HepG2 (cell line): ENCODE measurements at regions not wholly inside any gene's neighbourhood (a gene's known extent, or its start where the extent isn't known, plus 50 kb on each side); places are given as distances from the start of the nearest gene placed in this dataset.

Experiments
- ATAC-seq: fragments of 200-7000 bp; cut with Tn5 transposase; 3 replicates; pipeline ENCODE4 v1.9.1; 2020; ENCODE audit warnings: mild to moderate bottlenecking, moderate library complexity
- BruUV-seq: library from RNA; stranded (reverse); fragments of 400-500 nt; replicated peaks from 2 replicates; lab custom pipeline; 2021; lab: Mats Ljungman, UMichigan
- CTCF ChIA-PET: fragments of 300-600 bp; formaldehyde crosslinking; extraction: SDS; loops from one replicate; lab custom pipeline; 2021; ENCODE audit warnings: low total read pairs, inconsistent platforms, low intra/inter-chr PET ratio; lab: Yijun Ruan, JAX
- POLR2A ChIA-PET: fragments of 350-600 bp; sonication (Branson Sonifier 250); formaldehyde crosslinking; loops from one replicate; lab custom pipeline; 2020; ENCODE audit warnings: antibody characterized with exemption, inconsistent platforms; lab: Yijun Ruan, JAX
- DNase-seq: peaks from one replicate; pipeline ENCODE4 v3.0.0-alpha.2; 2015; ENCODE audit warnings: low spot score
- FAIRE-seq: peaks from 3 replicates; lab custom pipeline; 2011; peaks lifted over from hg19 to GRCh38; lab: Jason Lieb, UNC
- H2AFZ ChIP-seq: one replicate; pipeline ENCODE4 v1.6.1; 2011; ENCODE audit warnings: low read length, inconsistent platforms
- H3K27ac ChIP-seq: fragments of 300-600 bp; 3 replicates; pipeline ENCODE4 v1.8.0; 2011; ENCODE audit warnings: mixed run types, mild to moderate bottlenecking, mixed read lengths, low read length, inconsistent platforms; ENCODE audit not compliant: insufficient read depth; ENCODE audit errors: extremely low read length
- H3K27me3 ChIP-seq, 2 experiments: fragments of 200-600 bp in 1 of 2; 2 replicates in 1 of 2; 3 replicates in 1 of 2; pipeline versions ENCODE4 v1.6.0 to v1.8.0; 2011; ENCODE audit warnings: low read length in 2 of 2, mild to moderate bottlenecking in 2 of 2, moderate library complexity in 2 of 2, inconsistent platforms in 1 of 2; ENCODE audit not compliant: insufficient read depth in 2 of 2, control insufficient read depth in 1 of 2
- H3K36me3 ChIP-seq, 2 experiments: fragments of 200-600 bp in 1 of 2; replicated peaks in 1 of 2; 2 replicates in 1 of 2; 3 replicates in 1 of 2; pipeline versions ENCODE4 v1.5.1 to v1.8.0; 2011; ENCODE audit warnings: low read length in 2 of 2, inconsistent platforms in 1 of 2; ENCODE audit not compliant: insufficient read depth in 2 of 2, control insufficient read depth in 1 of 2
- H3K4me1 ChIP-seq: 2 replicates; pipeline ENCODE4 v1.5.1; 2012; ENCODE audit warnings: low read length, inconsistent platforms; ENCODE audit not compliant: insufficient read depth
- H3K4me2 ChIP-seq: 2 replicates; pipeline ENCODE4 v1.6.0; 2011; ENCODE audit warnings: low read depth, low read length, inconsistent platforms
- H3K4me3 ChIP-seq, 3 experiments: fragments of 200-600 bp in 1 of 3; sonication (generic), shearing (Covaris generic) in 1 of 3; replicated peaks in 1 of 3; 2 replicates each; pipeline ENCODE4 v1.5.1; 2011 to 2016; ENCODE audit warnings: low read length in 3 of 3, inconsistent platforms in 2 of 3, low read depth in 2 of 3, mild to moderate bottlenecking in 2 of 3, control low read depth in 1 of 3, mixed read lengths in 1 of 3; ENCODE audit not compliant: insufficient read depth in 1 of 3
- H3K79me2 ChIP-seq: one replicate; pipeline ENCODE4 v1.6.1; 2011; ENCODE audit warnings: low read length, inconsistent platforms; ENCODE audit not compliant: insufficient read depth
- H3K9ac ChIP-seq: 2 replicates; pipeline ENCODE4 v1.6.0; 2011; ENCODE audit warnings: mild to moderate bottlenecking, low read depth, low read length, inconsistent platforms; ENCODE audit not compliant: insufficient read depth
- H3K9me3 ChIP-seq: 2 replicates; pipeline ENCODE4 v1.5.1; 2012; ENCODE audit warnings: mild to moderate bottlenecking, low read length
- H4K20me1 ChIP-seq: 2 replicates; pipeline ENCODE4 v1.6.0; 2011; ENCODE audit warnings: inconsistent platforms, mild to moderate bottlenecking, low read length, moderate library complexity; ENCODE audit not compliant: insufficient read depth
- ATF5 ChIP-seq: sonication (generic); formaldehyde crosslinking; IDR thresholded peaks from 2 replicates; pipeline ENCODE4 v1.4.0; 2020; ENCODE audit warnings: mild to moderate bottlenecking, low read depth, missing genetic modification reagents
- BCL6 ChIP-seq: IDR thresholded peaks from 2 replicates; pipeline ENCODE4 v1.6.1; 2016; ENCODE audit warnings: missing genetic modification reagents, missing compliant biosample characterization
- CREB1 ChIP-seq, 2 experiments: fragments of 450-650 bp in 1 of 2; IDR thresholded peaks; 2 replicates each; pipeline ENCODE4 v1.6.1; 2016 to 2017; ENCODE audit warnings: control low read depth in 1 of 2, mild to moderate bottlenecking in 1 of 2, missing compliant biosample characterization in 1 of 2, missing genetic modification characterization in 1 of 2
- ELF3 ChIP-seq: IDR thresholded peaks from 2 replicates; pipeline ENCODE4 v1.6.1; 2016; ENCODE audit warnings: missing genetic modification reagents, missing compliant biosample characterization
- EP300 ChIP-seq, 3 experiments: sonication (generic) in 1 of 3; formaldehyde crosslinking in 1 of 3; IDR thresholded peaks; 2 replicates each; pipeline versions ENCODE4 v1.5.1 to v1.6.1; 2011 to 2020; ENCODE audit warnings: low read depth in 2 of 3, low read length in 2 of 3, borderline replicate concordance in 1 of 3, improper control_type of control experiment in 1 of 3, mild to moderate bottlenecking in 1 of 3, missing genetic modification reagents in 1 of 3, moderate library complexity in 1 of 3
- FOXA1 ChIP-seq, 2 experiments: fragments of 450-650 bp in 1 of 2; sonication (generic) in 1 of 2; formaldehyde crosslinking in 1 of 2; IDR thresholded peaks; 2 replicates each; pipeline versions ENCODE4 v1.4.0 to v1.6.1; 2016 to 2020; ENCODE audit warnings: missing genetic modification reagents in 1 of 2
- FOXA3 ChIP-seq: IDR thresholded peaks from 2 replicates; pipeline ENCODE4 v1.6.1; 2016; ENCODE audit warnings: missing genetic modification reagents, missing compliant biosample characterization
- GATAD2A ChIP-seq: IDR thresholded peaks from 2 replicates; pipeline ENCODE4 v1.6.1; 2016
- HDAC2 ChIP-seq: sonication (generic); formaldehyde crosslinking; IDR thresholded peaks from 2 replicates; pipeline ENCODE4 v1.4.0; 2020; ENCODE audit warnings: missing genetic modification reagents
- HMG20A ChIP-seq: IDR thresholded peaks from 2 replicates; pipeline ENCODE4 v1.6.1; 2016; ENCODE audit warnings: borderline replicate concordance
- HNF4A ChIP-seq: sonication (generic); formaldehyde crosslinking; IDR thresholded peaks from 2 replicates; pipeline ENCODE4 v1.4.0; 2020; ENCODE audit warnings: missing genetic modification reagents
- HNF4G ChIP-seq, 2 experiments: sonication (generic) in 1 of 2; formaldehyde crosslinking in 1 of 2; IDR thresholded peaks; 2 replicates each; pipeline versions ENCODE4 v1.4.0 to v1.6.1; 2011 to 2020; ENCODE audit warnings: borderline replicate concordance in 2 of 2, low read depth in 2 of 2, mild to moderate bottlenecking in 2 of 2, low read length in 1 of 2, missing genetic modification reagents in 1 of 2, moderate library complexity in 1 of 2
- HNRNPL ChIP-seq: fragments of 200-400 bp; formaldehyde crosslinking; IDR thresholded peaks from 2 replicates; pipeline ENCODE4 v1.6.1; 2017; ENCODE audit warnings: mild to moderate bottlenecking, low read depth, low read length
- ISL2 ChIP-seq: sonication (generic); formaldehyde crosslinking; IDR thresholded peaks from 2 replicates; pipeline ENCODE4 v1.5.0; 2020; ENCODE audit warnings: missing genetic modification reagents
- KDM6A ChIP-seq: IDR thresholded peaks from 2 replicates; pipeline ENCODE4 v1.6.1; 2016; ENCODE audit warnings: low read depth
- MAFF ChIP-seq: IDR thresholded peaks from 2 replicates; pipeline ENCODE4 v1.6.1; 2011; ENCODE audit warnings: low read depth, low read length, improper control_type of control experiment
- MAFK ChIP-seq, 2 experiments: IDR thresholded peaks in 1 of 2; conservative IDR thresholded peaks in 1 of 2; 2 replicates each; pipeline ENCODE4 v1.6.1; 2011; ENCODE audit warnings: improper control_type of control experiment in 2 of 2, low read length in 2 of 2
- NCOA2 ChIP-seq: sonication (generic); formaldehyde crosslinking; IDR thresholded peaks from 2 replicates; pipeline ENCODE4 v1.8.0; 2022; ENCODE audit warnings: inconsistent platforms
- NR2F2 ChIP-seq: IDR thresholded peaks from 2 replicates; pipeline ENCODE4 v1.6.1; 2012; ENCODE audit warnings: low read depth, inconsistent platforms, borderline replicate concordance
- RARA ChIP-seq: IDR thresholded peaks from 2 replicates; pipeline ENCODE4 v1.6.1; 2016; ENCODE audit warnings: missing genetic modification reagents, missing compliant biosample characterization
- RNF2 ChIP-seq: fragments of 450-650 bp; conservative IDR thresholded peaks from 2 replicates; pipeline ENCODE4 v1.6.1; 2016; ENCODE audit warnings: low read depth
- SOX5 ChIP-seq: IDR thresholded peaks from 2 replicates; pipeline ENCODE4 v1.6.1; 2016; ENCODE audit warnings: borderline replicate concordance
- SOX6 ChIP-seq, 2 experiments: fragments of 450-650 bp in 1 of 2; sonication (generic) in 1 of 2; formaldehyde crosslinking in 1 of 2; IDR thresholded peaks; 2 replicates each; pipeline versions ENCODE4 v1.4.0 to v1.6.1; 2017 to 2020; ENCODE audit warnings: antibody characterized with exemption in 1 of 2, mild to moderate bottlenecking in 1 of 2, missing genetic modification reagents in 1 of 2
- TEAD3 ChIP-seq: optimal IDR thresholded peaks from 2 replicates; pipeline ENCODE3; 2016; ENCODE audit warnings: borderline replicate concordance
- TFDP2 ChIP-seq: sonication (generic); formaldehyde crosslinking; IDR thresholded peaks from 2 replicates; pipeline ENCODE4 v1.4.0; 2020; ENCODE audit warnings: missing genetic modification reagents
- WGBS: methylation state at CpG from one replicate; pipeline ENCODE4 v1.1.6; 2017; ENCODE audit warnings: low lambda C conversion rate; 5-methylcytosine and 5-hydroxymethylcytosine counted together
- in situ Hi-C: cut with HindIII; loops from 2 replicates; pipeline ENCODE4 v1.10.0; 2017; ENCODE audit warnings: low pct_unique_long_range_greater_than_20kb; ENCODE audit not compliant: extremely low pct_ligation_motif_present
- intact Hi-C: fragments of 100-400 bp; cut with micrococcal nuclease; formaldehyde crosslinking; loops from one replicate; pipeline ENCODE4 v1.10.0; 2022; ENCODE audit not compliant: unreplicated experiment

GRCh38 chr4:188606635-188607034 is 467.4 kb downstream of the TRIML1 start:
- Histone ChIP-seq H3K9ac (no peak overlapping the region), H3K4me3 (no peak overlapping the region), H3K79me2 (no peaks in the 10 kb centered on the region), H4K20me1 (no peaks in the 10 kb centered on the region), H3K4me1 (peaks cover 17% of the 10 kb centered on the region), H2AFZ (no peak overlapping the region), H3K4me2 (no peak overlapping the region; the same call in 1 of the 2 replicates), H3K27ac (no peak overlapping the region), H3K9me3 (no peaks in the 10 kb centered on the region), H3K27me3 (no peaks in the 10 kb centered on the region), H3K36me3 (no peaks in the 10 kb centered on the region)
- WGBS, result 10% methylated on average over 4 of the region's 4 CpGs
- no TSS peak for BruUV-seq
- CTCF ChIA-PET, result no interaction called here
- DNase-seq, result peak; percentile 82
- ATAC-seq, result peak; percentile 78
- intact Hi-C loops (no loop called here), in situ Hi-C loops (no loop called here)
- no peak for FAIRE-seq
- POLR2A ChIA-PET, result no interaction called here
- peak; percentile 57 for TF ChIP-seq FOXA3 (CRISPR knock-in tag)
- TF ChIP-seq TEAD3 (CRISPR knock-in tag), result peak; percentile 64
- TF ChIP-seq BCL6 (CRISPR knock-in tag), result peak; percentile 41; the same call in 1 of the 2 replicates
- peak; percentile 58; the same call in 1 of the 2 replicates for TF ChIP-seq ISL2 (CRISPR knock-in tag)
- peak; percentile 84 for TF ChIP-seq HNF4A (CRISPR knock-in tag)
- TF ChIP-seq ATF5 (CRISPR knock-in tag), result no peak
- TF ChIP-seq SOX5 (CRISPR knock-in tag), result peak; percentile 55; the same call in 1 of the 2 replicates
- TF ChIP-seq FOXA1 (IDR thresholded peaks at IDR 0.05), result no peak
- TF ChIP-seq FOXA1 (CRISPR knock-in tag; IDR thresholded peaks at IDR 0.05), result peak; percentile 67
- peak; percentile 37; the same call in 1 of the 2 replicates for TF ChIP-seq HNF4G (IDR thresholded peaks at IDR 0.05; ENCODE audit: borderline replicate concordance, low read depth, low read length)
- no peak for TF ChIP-seq HNF4G (CRISPR knock-in tag; IDR thresholded peaks at IDR 0.05; ENCODE audit: borderline replicate concordance, low read depth)
- TF ChIP-seq SOX6 (IDR thresholded peaks at IDR 0.05), result no peak
- peak; percentile 56; the same call in 1 of the 2 replicates for TF ChIP-seq SOX6 (CRISPR knock-in tag; IDR thresholded peaks at IDR 0.05)
- TF ChIP-seq MAFF, result peak; percentile 59
- no peak for TF ChIP-seq RNF2
- TF ChIP-seq NR2F2, result no peak
- TF ChIP-seq MAFK (conservative IDR thresholded peaks at IDR 0.05 in 1 of 2, IDR thresholded peaks at IDR 0.05 in 1 of 2; ENCODE audit: low read length in 2 of 2), result peak; percentile 57 to 59; a peak in 3 of 4 replicates
- peak in 1 of 2 experiments; percentile 35; a peak in 1 of 4 replicates for TF ChIP-seq EP300 (IDR thresholded peaks at IDR 0.05; ENCODE audit: low read depth in 2 of 2, low read length in 2 of 2)
- peak; percentile 20; the same call in 1 of the 2 replicates for TF ChIP-seq EP300 (CRISPR knock-in tag; IDR thresholded peaks at IDR 0.05; ENCODE audit: borderline replicate concordance)
- no peak for TF ChIP-seq HNRNPL
- TF ChIP-seq HDAC2 (CRISPR knock-in tag), result 0 out of 2 replicates have a peak, but pooled peaks have one; percentile 34
- 0 out of 2 replicates have a peak, but pooled peaks have one; percentile 35 for TF ChIP-seq KDM6A (CRISPR knock-in tag)
- TF ChIP-seq GATAD2A (CRISPR knock-in tag), result peak; percentile 82
- peak; percentile 66 for TF ChIP-seq NCOA2 (CRISPR knock-in tag)
- TF ChIP-seq ELF3, result peak; percentile 27; the same call in 1 of the 2 replicates
- TF ChIP-seq HMG20A (CRISPR knock-in tag), result peak; percentile 46; the same call in 1 of the 2 replicates
- TF ChIP-seq RARA (CRISPR knock-in tag), result 0 out of 2 replicates have a peak, but pooled peaks have one; percentile 19
- no peak for TF ChIP-seq CREB1 (IDR thresholded peaks at IDR 0.05)
- TF ChIP-seq CREB1 (CRISPR knock-in tag; IDR thresholded peaks at IDR 0.05), result peak; percentile 21; the same call in 1 of the 2 replicates
- no peak for TF ChIP-seq TFDP2 (CRISPR knock-in tag)
